RWPE1 (cell line): ENCODE measurements at regions not wholly inside any gene's neighbourhood (a gene's known extent, or its start where the extent isn't known, plus 50 kb on each side); places are given as distances from the start of the nearest gene placed in this dataset.

Experiments used
- CTCF ChIA-PET: fragments of 350-600 bp; sonication (Branson Sonifier 250); formaldehyde crosslinking; extraction: SDS; loops from one replicate; lab custom pipeline; 2021; lab: Yijun Ruan, JAX
- POLR2A ChIA-PET: fragments of 400-600 bp; formaldehyde crosslinking; extraction: SDS; loops from one replicate; lab custom pipeline; 2020; ENCODE audit warnings: antibody characterized with exemption; ENCODE audit not compliant: low non-redundant PET; lab: Yijun Ruan, JAX
- DNase-seq: peaks from one replicate; pipeline ENCODE4 v3.0.0; 2012; ENCODE audit warnings: low spot score
- H3K27ac ChIP-seq: fragments of 450-650 bp; 2 replicates; pipeline ENCODE4 v1.5.1; 2017
- TF ChIP-seq, protein P1 (sequence below): fragments of 450-650 bp; conservative IDR thresholded peaks from 2 replicates; pipeline ENCODE4 v1.5.1; 2017; ENCODE audit warnings: low read depth, mild to moderate bottlenecking

DNA sequence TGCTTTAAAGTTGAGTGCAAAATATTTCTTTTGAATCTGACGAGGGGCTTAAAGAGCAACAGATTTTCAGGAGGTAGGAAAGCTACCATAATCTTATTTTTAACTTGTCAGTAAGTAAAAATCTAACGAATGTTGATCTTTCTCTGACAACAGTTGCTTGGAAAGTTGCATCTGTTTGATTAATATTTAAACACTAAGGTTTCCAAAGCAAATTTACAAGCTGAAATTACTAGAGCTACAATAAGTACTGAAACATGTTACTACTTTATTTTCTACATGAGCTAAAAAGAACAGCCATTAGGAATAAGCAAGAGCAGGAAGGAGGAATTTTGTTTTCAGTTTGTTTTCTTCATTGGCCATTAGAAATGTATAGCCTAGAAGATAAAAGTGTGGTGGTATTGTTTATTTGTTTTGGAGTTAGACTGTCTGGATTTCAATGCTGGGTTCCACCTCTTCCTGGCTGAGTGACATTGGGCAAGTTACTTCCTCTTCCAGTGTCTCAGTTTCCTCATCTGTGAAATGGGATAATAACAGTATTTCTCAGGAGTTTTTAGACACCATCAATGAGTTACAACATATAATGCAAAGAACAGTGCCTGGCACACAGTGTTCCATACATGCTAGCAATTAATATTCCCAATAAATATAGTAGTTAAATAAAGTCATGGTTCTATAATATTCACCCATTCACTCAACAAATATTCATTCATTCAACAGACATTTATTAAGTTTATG, 87.9 kb upstream of the FLRT2 start:
- TF ChIP-seq, protein P1, sequence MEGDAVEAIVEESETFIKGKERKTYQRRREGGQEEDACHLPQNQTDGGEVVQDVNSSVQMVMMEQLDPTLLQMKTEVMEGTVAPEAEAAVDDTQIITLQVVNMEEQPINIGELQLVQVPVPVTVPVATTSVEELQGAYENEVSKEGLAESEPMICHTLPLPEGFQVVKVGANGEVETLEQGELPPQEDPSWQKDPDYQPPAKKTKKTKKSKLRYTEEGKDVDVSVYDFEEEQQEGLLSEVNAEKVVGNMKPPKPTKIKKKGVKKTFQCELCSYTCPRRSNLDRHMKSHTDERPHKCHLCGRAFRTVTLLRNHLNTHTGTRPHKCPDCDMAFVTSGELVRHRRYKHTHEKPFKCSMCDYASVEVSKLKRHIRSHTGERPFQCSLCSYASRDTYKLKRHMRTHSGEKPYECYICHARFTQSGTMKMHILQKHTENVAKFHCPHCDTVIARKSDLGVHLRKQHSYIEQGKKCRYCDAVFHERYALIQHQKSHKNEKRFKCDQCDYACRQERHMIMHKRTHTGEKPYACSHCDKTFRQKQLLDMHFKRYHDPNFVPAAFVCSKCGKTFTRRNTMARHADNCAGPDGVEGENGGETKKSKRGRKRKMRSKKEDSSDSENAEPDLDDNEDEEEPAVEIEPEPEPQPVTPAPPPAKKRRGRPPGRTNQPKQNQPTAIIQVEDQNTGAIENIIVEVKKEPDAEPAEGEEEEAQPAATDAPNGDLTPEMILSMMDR = no peak
- ChIA-PET POLR2A (no interaction called here), CTCF (no interaction called here)
- no peak for DNase-seq
- peak overlapping the region; percentile 58; the same call in 1 of the 2 replicates for H3K27ac ChIP-seq

DNA sequence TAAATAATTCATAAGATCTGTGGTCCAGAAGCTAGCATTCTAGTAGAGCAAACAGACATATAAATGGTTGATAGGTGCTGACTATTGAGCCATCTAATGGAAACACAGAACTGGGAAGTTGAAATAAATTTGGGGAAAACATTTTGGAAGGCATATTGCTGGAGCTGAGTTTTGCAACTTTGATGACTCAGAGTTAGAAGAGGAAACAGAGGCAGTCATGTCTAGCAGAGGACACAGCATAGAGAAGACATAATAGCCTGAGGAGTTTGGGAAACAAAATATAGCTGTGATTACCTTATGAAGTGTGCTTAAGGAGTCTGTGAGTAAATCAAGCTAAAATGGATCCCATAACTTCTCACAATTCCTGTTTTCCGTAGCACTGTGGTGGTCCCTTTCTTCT, 86.9 kb upstream of the FLRT2 start:
- POLR2A ChIA-PET = no interaction called here

DNA sequence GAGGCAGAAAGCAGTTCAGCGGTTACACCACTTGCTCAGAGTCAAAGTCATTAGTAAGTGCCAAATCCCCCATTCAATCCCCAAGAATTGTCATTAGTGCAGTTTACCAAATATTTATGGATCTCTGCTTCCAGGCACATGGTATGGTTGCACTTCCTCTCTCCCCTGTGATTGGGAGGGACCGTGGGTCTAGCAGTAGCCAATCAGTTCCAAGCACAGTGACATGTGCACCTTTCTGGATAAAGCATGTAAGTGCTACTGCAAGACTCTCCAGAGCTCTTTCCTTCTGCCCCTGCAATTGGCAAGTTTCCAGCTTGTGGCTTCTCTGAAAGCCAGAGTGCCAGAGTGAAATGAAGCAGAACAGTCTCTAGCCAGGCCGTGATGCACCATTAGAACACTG, 85.3 kb upstream of the FLRT2 start:
- TF ChIP-seq, protein P1 = no peak
- CTCF ChIA-PET = no interaction called here
- POLR2A ChIA-PET = no interaction called here
- H3K27ac ChIP-seq = no peak overlapping the region
- DNase-seq = no peak

More for the DNA sequence above, 86.9 kb upstream of the FLRT2 start:
- DNase-seq = no peak
- CTCF ChIA-PET = no interaction called here
- peak overlapping the region; percentile 58 for H3K27ac ChIP-seq
- TF ChIP-seq, protein P1 = no peak

DNA sequence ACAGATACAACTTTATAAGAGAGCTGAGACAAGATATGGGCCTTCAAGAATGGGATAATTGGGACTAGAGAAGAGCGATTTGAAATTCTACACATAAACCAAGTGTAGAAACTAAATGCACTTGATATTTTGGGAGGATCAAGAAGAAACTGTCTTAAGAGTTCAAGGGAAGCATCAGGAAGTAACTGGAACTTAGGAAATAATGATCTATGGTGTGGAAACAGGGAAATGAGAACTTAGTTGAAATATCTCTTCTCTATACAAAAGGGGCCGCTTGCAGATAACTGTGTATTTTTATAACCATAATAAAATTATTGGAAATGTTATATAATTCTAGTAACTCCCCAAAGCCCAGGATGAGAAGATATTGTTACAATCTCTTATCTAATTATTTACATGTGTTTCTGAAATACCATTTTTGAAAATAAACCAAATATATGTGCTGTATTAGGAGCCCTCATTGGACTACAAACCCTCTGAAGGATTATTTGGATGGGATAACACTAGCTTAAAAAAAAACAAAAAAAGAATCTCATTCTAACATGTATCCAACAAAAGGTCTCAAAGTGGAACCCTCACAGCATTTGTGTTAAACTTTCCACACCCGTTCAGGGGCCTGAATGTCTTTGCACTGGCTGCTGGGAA, 84.7 kb upstream of the FLRT2 start:
- ChIA-PET POLR2A (no interaction called here), CTCF (interaction anchor here (0.6 to 0.7 kb wide), 2 partner anchors 22 to 184 kb away, joined by 3 read pairs; no protein-coding TSS in a partner anchor)
- TF ChIP-seq, protein P1 = no peak
- DNase-seq = no peak
- no peak overlapping the region for H3K27ac ChIP-seq

DNA sequence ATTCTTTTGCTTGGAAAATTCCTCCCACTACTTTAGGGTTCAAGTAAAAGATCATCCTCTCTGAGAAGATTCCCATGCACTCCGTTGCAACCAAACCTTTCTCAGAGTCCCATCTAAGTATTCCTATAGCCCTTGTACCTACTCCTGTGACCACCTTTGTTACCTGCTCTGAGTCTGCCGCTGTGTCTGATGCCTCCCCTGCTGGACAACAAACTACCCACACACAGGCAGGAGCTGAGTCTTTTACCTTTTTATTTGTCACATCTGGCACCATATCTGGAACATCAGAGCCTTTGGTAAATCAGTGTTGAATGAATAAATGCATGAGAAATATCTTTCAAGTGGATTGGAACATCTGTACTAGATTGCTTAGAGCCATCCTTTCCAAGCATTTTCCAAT, 82.1 kb upstream of the FLRT2 start:
- ChIA-PET POLR2A (no interaction called here), CTCF (no interaction called here)
- no peak overlapping the region for H3K27ac ChIP-seq
- DNase-seq = no peak
- TF ChIP-seq, protein P1 = no peak

DNA sequence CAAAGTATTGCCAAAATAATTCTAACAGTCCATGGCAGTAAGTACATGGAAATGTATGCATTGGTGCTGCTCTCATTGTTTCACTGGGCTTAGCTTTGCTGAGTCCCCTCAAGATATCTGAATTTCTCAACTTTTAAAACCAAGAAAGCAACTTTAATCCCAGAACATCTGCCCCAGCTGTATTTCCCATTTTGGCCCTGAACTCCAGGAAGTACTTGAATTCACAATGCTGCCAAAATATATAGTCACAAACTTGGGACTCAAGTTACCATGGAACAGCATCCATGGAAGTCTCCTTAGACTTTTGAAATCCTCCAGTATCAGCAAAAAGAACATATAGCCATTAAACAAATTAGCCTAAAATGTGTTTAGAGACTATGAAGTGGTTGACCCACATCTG, 78.5 kb upstream of the FLRT2 start:
- DNase-seq = no peak
- CTCF ChIA-PET = no interaction called here
- no peak overlapping the region for H3K27ac ChIP-seq

More for the DNA sequence above, 78.5 kb upstream of the FLRT2 start:
- TF ChIP-seq, protein P1 = no peak
- POLR2A ChIA-PET = no interaction called here
